ENCODE measurements at regions not wholly inside any gene's neighbourhood (a gene's known extent, or its start where the extent isn't known, plus 50 kb on each side); places are given as distances from the start of the nearest gene placed in this dataset.

- no peak for TF ChIP-seq FOXP2 (optimal IDR thresholded peaks at IDR 0.05; ENCODE audit: borderline replicate concordance, extremely low read depth, extremely low read length, insufficient read depth)
Measured at GRCh38 chr18:47613929-47614328, 316.5 kb downstream of the SMAD2 start.

GRCh38 chr18:47611649-47612048 lies 318.8 kb downstream of the SMAD2 start:
- TF ChIP-seq FOXP2 (optimal IDR thresholded peaks at IDR 0.05; ENCODE audit: borderline replicate concordance, extremely low read depth, extremely low read length, insufficient read depth) (no peak), TAF1 (IDR thresholded peaks at IDR 0.05; ENCODE audit: borderline replicate concordance, insufficient read depth, low read length) (no peak), POLR2AphosphoS5 (IDR thresholded peaks at IDR 0.05; ENCODE audit: low read depth, low read length) (no peak), SIN3A (IDR thresholded peaks at IDR 0.05; ENCODE audit: borderline replicate concordance, insufficient read depth, low read length) (no peak)
- TF ChIP-seq, protein P1, sequence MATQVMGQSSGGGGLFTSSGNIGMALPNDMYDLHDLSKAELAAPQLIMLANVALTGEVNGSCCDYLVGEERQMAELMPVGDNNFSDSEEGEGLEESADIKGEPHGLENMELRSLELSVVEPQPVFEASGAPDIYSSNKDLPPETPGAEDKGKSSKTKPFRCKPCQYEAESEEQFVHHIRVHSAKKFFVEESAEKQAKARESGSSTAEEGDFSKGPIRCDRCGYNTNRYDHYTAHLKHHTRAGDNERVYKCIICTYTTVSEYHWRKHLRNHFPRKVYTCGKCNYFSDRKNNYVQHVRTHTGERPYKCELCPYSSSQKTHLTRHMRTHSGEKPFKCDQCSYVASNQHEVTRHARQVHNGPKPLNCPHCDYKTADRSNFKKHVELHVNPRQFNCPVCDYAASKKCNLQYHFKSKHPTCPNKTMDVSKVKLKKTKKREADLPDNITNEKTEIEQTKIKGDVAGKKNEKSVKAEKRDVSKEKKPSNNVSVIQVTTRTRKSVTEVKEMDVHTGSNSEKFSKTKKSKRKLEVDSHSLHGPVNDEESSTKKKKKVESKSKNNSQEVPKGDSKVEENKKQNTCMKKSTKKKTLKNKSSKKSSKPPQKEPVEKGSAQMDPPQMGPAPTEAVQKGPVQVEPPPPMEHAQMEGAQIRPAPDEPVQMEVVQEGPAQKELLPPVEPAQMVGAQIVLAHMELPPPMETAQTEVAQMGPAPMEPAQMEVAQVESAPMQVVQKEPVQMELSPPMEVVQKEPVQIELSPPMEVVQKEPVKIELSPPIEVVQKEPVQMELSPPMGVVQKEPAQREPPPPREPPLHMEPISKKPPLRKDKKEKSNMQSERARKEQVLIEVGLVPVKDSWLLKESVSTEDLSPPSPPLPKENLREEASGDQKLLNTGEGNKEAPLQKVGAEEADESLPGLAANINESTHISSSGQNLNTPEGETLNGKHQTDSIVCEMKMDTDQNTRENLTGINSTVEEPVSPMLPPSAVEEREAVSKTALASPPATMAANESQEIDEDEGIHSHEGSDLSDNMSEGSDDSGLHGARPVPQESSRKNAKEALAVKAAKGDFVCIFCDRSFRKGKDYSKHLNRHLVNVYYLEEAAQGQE (IDR thresholded peaks at IDR 0.05; ENCODE audit: insufficient read depth in 1 of 2, low read depth in 2 of 2, low read length in 2 of 2): no peak

DNA sequence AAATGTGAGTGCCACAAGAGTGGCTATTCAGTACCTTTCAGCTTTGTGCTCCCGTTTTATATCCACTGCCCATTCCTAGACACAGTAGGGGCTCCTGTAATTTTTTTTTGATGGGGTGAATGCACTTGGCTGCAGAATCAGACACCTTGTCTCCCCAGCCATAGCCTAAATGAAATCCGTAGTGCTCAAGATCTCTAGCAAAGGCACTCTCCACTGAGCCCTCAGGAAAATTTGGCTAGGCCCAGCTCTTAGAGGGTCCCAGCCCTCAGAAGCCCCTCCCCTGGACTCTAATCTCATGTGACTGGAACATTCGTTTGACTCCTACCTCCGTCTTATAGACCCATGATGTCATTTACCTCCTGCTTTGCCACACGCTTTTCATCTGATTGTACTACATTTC lies 323.9 kb downstream of the SMAD2 start:
- TF ChIP-seq POLR2AphosphoS5 (IDR thresholded peaks at IDR 0.05; ENCODE audit: low read depth, low read length) (no peak), TAF1 (IDR thresholded peaks at IDR 0.05; ENCODE audit: borderline replicate concordance, insufficient read depth, low read length) (no peak), FOXP2 (optimal IDR thresholded peaks at IDR 0.05; ENCODE audit: borderline replicate concordance, extremely low read depth, extremely low read length, insufficient read depth) (no peak), SIN3A (IDR thresholded peaks at IDR 0.05; ENCODE audit: borderline replicate concordance, insufficient read depth, low read length) (no peak)
- TF ChIP-seq, protein P1 (IDR thresholded peaks at IDR 0.05; ENCODE audit: insufficient read depth in 1 of 2, low read depth in 2 of 2, low read length in 2 of 2): no peak

DNA sequence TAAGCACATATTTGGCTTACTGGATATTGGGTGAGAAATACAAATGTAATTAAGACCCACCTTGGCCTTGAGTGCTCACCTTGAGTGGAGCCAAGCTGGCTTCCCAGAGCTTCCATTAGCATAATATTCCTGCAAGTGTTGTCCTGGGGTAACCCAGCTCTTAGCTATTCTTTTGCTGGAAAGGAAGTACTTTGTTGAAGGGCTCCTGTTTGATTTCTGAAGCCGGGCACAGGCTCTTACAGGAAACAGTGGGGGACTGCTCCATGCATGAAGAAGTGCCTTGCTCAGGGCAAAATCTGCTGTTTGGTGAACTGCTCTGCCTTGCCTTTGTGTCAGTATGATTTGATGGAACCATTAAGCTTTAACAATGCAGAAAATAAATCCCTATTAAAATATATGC lies 325.4 kb downstream of the SMAD2 start:
- TF ChIP-seq FOXP2 (optimal IDR thresholded peaks at IDR 0.05; ENCODE audit: borderline replicate concordance, extremely low read depth, extremely low read length, insufficient read depth) (no peak), TAF1 (IDR thresholded peaks at IDR 0.05; ENCODE audit: borderline replicate concordance, insufficient read depth, low read length) (no peak), POLR2AphosphoS5 (IDR thresholded peaks at IDR 0.05; ENCODE audit: low read depth, low read length) (no peak), SIN3A (IDR thresholded peaks at IDR 0.05; ENCODE audit: borderline replicate concordance, insufficient read depth, low read length) (no peak)
- TF ChIP-seq, protein P1 (IDR thresholded peaks at IDR 0.05; ENCODE audit: insufficient read depth in 1 of 2, low read depth in 2 of 2, low read length in 2 of 2): no peak

DNA sequence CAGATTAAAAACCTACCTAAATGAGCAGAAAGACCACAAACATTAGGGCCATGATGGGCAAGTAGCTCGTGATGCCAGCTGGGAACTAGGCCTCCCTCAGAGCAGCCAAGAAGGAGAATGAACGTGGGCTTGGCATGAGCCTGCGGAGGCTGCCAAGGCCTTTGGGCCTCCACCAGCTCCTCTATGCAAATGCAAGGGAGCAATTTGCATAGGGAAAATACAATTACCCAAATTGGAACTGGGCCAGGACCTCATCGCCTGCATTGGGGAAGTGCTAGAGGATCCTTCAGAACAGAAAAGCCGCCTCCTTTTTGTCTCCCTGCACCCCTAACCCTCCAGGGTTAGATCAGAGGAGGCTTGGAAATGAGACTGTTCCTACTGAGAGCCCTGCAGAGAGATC lies 326.4 kb downstream of the SMAD2 start:
- TF ChIP-seq, protein P1 (IDR thresholded peaks at IDR 0.05; ENCODE audit: insufficient read depth in 1 of 2, low read depth in 2 of 2, low read length in 2 of 2): no peak
- no peak for TF ChIP-seq TAF1 (IDR thresholded peaks at IDR 0.05; ENCODE audit: borderline replicate concordance, insufficient read depth, low read length)
- TF ChIP-seq SIN3A (IDR thresholded peaks at IDR 0.05; ENCODE audit: borderline replicate concordance, insufficient read depth, low read length): no peak
- TF ChIP-seq POLR2AphosphoS5 (IDR thresholded peaks at IDR 0.05; ENCODE audit: low read depth, low read length): no peak
- TF ChIP-seq FOXP2 (optimal IDR thresholded peaks at IDR 0.05; ENCODE audit: borderline replicate concordance, extremely low read depth, extremely low read length, insufficient read depth): no peak

Measured in PFSK-1 (cell line).